ENCODE measurements at regions not wholly inside any gene's neighbourhood (a gene's known extent, or its start where the extent isn't known, plus 50 kb on each side); places are given as distances from the start of the nearest gene placed in this dataset.

GRCh38 chr10:109450702-109451101 is 472.6 kb downstream of the XPNPEP1 start:
- TF ChIP-seq CTCF (IDR thresholded peaks at IDR 0.05; ENCODE audit: poor library complexity) = no peak
- no peak for TF ChIP-seq EZH2 (IDR thresholded peaks at IDR 0.05; ENCODE audit: borderline replicate concordance)
